Colon (tissue), 2 donors: ENCODE measurements at regions not wholly inside any gene's neighbourhood (a gene's known extent, or its start where the extent isn't known, plus 50 kb on each side); places are given as distances from the start of the nearest gene placed in this dataset.
"Not testable (repeated sequence)": the region's sequence is repeated elsewhere in the genome, so short reads cannot be mapped to it uniquely, and the experiment has no call there.

ENCODE experiments used
- FAIRE-seq: peaks from 2 replicates; lab custom pipeline; 2012; peaks lifted over from hg19 to GRCh38; lab: Jason Lieb, UNC
- donor health status: control.
- donor health status: control.

GRCh38 chr15:96582473-96582872, 252.0 kb downstream of the NR2F2 start:
- FAIRE-seq: no peak

DNA sequence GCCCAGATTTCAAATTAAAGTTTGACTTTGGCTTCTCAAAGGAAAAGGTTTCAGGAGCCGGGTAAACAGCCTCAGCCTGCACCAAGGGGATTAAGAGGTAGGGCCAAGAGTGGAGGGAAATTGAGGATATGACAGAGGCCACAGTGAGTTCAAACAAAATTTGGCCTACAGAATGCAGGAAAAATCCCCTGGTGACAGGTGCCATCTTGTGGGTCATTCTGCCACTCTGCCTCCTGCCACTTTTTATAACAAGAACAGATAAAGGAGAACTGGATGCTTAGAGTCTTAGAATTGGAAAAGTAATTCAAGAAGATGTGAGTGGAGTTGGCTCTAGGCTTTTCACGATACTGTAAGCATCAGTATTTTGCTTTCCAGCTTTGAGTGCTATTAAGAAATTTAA, 253.2 kb downstream of the NR2F2 start:
- FAIRE-seq: no peak

DNA sequence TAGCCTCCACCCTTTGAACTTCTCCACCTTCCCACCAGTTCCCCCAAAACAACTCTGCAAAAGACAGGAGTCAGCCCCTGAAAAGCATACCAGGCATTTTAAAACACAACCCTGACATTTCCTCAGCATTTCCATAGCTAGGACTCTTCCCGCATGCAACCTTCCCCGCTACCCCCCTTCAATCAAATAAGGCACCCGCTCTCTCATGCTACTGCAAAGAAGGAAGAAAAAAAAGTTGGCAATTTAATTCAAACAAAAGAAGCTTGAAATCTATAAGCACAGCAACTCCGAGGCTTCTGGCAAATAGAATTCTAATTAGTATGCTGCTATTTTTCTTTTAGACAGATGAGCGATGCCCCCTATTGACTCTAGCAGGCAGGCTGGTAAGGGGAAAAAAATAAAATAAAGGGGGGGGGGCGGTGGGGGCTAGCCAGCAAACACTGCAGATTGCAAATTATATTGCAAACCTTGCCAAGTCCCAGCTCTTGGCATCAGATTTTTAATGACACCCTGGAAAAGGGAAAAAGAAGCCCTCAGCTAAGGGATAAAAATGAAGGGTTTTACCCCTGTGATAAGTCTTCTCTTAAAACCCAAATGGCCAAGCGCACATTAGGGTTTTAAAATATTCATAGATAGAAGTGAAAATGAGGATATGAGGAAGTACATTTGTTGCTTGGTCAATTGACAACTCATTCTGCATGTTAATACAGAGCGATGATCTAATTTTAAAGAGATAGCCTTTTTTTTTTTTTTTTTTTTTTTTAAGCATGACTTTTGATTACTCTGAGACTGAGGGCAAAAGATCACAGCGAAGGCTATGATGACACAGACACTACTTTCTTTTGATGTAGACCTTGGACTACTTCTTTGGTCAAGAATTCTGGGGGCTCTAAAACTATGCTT, 255.2 kb downstream of the NR2F2 start:
- no peak for FAIRE-seq

DNA sequence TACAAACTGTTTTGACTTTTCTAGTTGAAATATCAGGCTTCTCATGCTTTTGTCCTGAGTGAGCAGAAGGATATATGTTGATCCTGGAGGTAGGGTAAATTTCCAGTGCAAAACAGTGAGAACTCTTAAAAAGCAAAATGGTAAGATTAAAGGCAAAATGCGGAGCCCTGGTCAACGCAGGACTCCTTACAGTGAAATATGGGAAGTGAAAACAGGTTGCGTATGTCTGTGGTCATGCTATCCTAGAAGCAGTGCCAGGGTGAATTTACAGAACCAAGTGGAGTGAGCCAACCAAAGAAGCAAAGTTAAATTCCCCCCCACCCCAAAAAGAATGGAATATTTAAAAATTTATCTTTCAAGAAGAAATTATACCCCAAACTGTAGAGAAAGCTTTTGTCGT, 256.4 kb downstream of the NR2F2 start:
- no peak for FAIRE-seq

DNA sequence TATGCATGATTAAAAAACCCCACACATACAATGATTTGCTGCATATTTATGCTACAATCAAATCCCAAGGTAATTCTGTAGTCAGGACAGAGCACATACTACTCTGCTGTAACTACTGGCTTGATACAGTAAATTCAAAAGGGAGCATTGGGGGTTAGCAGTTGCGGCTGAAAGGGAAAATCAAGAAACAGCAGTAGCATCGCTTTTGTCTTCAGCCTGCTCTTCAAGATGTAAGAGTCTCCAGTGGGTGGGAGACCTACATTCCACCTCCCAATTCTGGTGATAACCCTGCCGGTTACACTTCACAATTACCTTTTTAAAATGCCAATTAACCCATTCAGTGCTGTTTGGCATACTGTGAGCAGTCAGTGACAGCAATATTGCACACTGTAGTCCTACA, 259.4 kb downstream of the NR2F2 start:
- no peak for FAIRE-seq

GRCh38 chr15:96593735-96594134, 263.2 kb downstream of the NR2F2 start:
- no peak for FAIRE-seq

DNA sequence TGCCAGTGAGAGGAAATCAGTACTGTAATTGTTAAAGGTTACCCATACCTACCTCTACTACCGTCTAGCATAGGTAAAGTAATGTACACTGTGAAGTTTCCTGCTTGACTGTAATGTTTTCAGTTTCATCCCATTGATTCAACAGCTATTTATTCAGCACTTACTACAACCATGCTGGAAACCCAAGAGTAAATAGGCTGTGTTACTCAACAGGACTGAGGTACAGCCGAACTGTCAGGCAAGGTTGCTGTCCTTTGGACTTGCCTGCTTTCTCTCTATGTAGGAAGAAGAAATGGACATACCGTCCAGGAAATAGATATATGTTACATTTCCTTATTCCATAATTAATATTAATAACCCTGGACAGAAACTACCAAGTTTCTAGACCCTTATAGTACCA, 265.5 kb downstream of the NR2F2 start:
- FAIRE-seq: no peak

- no peak for FAIRE-seq
Observed at GRCh38 chr15:96598514-96598913, 268.0 kb downstream of the NR2F2 start.

DNA sequence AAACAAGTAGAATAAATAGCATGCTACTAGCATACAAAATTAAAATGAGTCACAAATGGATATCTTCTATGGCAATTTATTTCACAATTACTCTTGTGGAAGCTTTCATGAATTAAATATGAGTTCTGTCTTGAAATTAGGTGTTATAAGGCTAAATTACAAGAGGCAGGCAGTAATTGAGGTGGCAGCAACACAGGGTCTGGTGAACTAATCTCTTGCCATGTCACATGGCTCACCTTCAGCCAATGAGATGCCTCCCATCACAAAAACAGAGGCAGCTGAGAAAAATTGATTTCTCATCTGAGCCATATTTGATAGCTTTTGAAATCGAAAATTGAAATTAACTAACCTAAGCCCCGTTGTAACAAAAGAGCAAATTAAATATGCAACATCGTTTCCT, 268.8 kb downstream of the NR2F2 start:
- no peak for FAIRE-seq

- no peak for FAIRE-seq
Observed at GRCh38 chr15:96600350-96600749, 269.9 kb downstream of the NR2F2 start.

- FAIRE-seq: no peak
Observed at GRCh38 chr15:96606617-96607016, 276.1 kb downstream of the NR2F2 start.

DNA sequence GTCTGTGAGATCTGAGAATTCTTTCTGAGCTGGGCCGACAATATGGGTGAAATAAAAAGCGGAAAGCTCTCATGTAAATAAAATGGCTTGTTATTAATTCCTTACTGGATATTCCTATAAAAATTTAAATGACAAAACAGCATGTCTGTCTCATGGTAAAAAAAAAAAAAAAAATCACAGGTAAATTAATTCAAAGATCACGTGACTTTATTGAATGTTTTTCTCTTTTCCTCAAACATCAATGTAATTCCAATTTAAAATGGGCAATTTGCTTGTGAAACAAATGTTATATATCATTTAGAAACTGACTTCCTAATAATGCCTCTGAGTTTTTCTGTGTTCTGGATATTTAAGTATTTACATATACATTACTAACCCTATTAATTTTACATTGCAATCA, 280.3 kb downstream of the NR2F2 start:
- no peak for FAIRE-seq

DNA sequence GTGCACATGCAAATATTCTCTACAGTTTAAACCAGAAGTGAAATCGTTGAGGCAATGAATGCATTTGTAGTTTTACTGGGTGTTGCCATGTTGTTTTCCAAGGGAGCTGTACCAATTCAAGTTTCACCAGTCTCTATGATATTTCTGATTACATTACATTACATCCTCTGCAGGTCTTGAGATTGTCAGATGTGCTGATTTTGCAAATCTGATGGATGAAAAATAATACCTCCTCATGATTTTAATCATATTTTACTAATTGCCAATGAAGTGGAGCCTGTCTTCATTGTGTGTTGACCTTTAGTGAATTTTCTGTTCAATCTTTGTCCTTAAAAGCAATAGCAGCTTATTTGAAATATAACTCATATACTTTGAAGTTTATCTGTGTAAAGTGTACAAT, 282.4 kb downstream of the NR2F2 start:
- no peak for FAIRE-seq

DNA sequence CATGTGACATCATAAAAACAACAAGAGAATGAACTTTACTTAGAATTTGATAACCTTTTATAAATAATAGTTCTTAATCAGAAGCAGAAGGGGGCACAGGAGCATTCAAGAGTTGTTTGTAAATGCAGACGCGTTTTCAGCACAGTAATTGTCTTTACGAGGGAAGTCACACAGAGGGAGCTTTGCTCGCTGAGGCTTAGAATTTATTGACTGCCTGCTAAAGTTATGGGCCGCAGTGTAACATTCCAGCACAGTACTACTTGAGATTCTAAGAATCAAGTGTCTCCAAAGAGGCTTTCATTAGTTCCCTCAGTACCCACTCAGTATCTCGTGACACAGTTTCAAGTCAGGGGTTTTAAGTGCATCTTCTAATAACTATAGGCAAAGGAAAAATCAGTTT, 288.7 kb downstream of the NR2F2 start:
- no peak for FAIRE-seq

- FAIRE-seq: no peak
Observed at GRCh38 chr15:96622714-96623113, 292.2 kb downstream of the NR2F2 start.

DNA sequence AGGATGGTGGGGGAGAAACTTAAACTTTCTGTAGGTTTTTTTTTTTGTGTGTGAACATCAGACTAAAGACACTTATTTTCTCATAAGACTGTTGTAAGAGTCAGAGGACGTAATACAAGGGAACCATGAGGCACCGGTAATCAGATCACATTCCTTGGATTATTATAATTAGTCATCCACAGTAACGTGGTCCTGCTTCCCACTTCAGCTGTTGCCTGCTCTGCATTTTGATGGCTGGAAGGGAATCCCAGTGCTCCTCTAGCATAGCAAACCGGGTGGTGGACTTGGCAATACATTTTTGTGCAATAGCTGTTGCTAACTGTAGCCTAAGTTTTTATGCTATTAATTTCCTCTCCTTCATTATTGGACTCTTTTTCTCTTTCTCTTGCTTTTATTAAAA, 294.8 kb downstream of the NR2F2 start:
- no peak for FAIRE-seq

DNA sequence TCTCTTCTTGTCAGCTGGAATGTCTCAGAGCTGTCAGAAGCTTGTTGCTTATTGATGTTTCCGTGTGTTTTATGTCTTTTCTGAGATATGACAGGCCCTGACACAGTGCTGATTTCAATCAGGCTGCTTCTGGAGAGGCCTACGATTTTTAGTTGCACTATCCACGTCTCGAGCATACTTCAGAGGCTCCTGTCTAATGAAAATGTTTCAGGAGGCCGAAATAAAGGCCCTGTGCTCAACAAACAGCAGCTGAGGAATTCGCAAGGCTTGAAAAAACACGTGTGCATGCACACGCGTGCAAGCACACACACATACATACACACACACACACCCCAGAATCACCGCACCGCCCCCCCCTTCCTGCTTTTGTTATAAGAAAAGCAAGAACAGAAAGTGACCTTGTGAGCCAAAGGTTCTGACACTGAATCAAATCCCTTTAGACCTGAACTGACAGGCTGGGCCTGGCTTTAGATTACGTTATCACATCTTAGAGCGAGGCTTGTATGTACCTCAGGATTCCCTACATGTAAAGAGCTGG, 296.6 kb downstream of the NR2F2 start:
- FAIRE-seq: no peak

DNA sequence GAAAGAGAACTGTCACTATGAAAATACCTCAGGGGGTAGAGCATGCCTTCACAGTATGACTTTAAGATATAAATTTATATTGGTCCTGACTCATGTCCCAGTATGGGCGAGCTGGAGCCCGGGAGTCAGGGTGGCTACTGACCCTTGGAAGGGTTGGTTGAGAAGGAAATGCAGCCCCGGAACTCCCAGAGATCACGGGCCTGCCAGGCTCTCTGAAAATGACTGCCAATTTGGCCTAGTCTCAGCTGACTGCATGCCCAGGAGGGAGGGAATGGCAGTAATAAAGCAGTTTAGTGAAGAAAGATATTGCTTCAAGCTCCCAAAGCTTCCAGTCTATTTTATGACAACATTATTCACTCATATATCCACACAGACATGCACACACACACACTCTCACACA, 299.0 kb downstream of the NR2F2 start:
- FAIRE-seq: no peak

- no peak for FAIRE-seq
Observed at GRCh38 chr15:96638793-96639192, 308.3 kb downstream of the NR2F2 start.

DNA sequence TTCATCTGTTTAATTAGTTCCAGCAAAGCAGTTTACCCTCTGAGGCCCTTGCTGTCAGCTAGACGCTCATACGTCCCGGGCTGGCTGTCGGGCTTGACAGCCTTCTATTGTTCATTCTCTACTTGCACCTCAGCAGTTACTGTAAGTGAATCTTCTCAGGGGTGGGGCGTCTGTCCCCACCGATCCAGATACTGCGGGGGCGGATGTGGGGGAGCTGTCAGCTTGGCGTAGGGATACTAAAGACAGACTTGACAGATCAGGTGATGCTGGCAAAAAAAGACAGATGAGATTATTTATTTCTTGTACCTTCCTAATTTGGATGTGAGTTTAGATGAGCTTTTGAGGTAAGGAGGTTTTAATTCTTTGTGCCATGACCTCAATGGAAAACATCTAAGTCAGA, 315.3 kb downstream of the NR2F2 start:
- FAIRE-seq: no peak

- no peak for FAIRE-seq
Observed at GRCh38 chr15:96648866-96649265, 318.4 kb downstream of the NR2F2 start.

DNA sequence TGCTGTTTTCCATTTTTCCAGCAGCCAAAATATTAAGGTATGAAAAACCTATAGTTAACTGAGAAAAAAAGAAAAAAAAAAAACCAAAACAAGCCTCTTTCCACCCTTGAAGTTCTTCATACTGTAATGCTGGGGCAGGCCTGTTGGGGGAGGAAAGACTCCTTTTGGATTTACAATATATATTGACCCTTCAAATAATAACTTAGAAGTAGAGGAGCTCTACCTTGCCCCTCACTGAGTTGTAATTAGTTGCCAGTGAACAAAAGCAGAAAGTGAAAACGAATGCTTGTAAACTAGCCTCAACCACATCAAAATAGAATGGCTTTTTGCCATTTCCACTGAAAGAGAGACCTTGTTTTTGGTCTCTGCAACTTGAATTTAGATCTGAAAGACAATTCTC, 326.6 kb downstream of the NR2F2 start:
- no peak for FAIRE-seq

DNA sequence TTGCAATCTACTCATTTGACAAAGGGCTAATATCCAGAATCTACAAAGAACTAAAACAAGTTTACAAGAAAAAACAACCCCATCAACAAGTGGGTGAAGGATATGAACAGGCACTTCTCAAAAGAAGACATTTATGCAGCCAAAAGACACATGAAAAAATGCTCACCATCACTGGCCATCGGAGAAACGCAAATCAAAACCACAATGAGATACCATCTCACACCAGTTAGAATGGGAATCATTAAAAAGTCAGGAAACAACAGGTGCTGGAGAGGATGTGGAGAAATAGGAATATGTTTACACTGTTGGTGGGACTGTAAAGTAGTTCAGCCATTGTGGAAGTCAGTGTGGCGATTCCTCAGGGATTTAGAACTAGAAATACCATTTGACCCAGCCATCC, 336.5 kb downstream of the NR2F2 start:
- not testable (repeated sequence) for FAIRE-seq

DNA sequence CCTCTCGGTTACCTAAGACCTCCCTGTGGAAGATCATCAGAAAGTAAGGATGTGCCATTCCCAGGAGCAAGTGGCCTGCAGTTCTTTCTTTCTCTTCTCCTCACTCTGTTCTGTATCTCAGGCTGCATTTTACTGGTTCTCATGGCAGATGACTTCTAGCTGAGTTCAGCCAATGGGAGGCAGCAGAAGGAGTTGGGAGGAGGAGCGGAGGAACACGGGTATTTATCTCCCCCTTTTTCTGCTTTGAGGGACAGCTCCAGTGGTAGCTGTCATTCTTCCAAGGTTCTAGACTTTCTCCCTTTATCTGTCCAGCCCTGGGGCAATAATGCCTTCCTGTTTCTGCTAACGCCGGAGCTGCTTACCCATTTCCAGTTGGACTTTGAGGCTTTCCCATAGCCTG, 339.9 kb downstream of the NR2F2 start:
- no peak for FAIRE-seq
